BLaER1 (cell line): ENCODE measurements at regions not wholly inside any gene's neighbourhood (a gene's known extent, or its start where the extent isn't known, plus 50 kb on each side); places are given as distances from the start of the nearest gene placed in this dataset.
"Not testable (repeated sequence)": the region's sequence is repeated elsewhere in the genome, so short reads cannot be mapped to it uniquely, and the experiment has no call there.

Experiments used
- H3K27ac ChIP-seq: shearing (Covaris generic); formaldehyde crosslinking; 2 replicates; pipeline ENCODE4 v1.8.1; 2022
- H3K27me3 ChIP-seq: shearing (Covaris generic); formaldehyde crosslinking; 2 replicates; pipeline ENCODE4 v1.8.1; 2022
- H3K36me3 ChIP-seq: shearing (Covaris generic); formaldehyde crosslinking; 2 replicates; pipeline ENCODE4 v1.8.1; 2022
- H3K4me1 ChIP-seq: shearing (Covaris generic); formaldehyde crosslinking; 2 replicates; pipeline ENCODE4 v1.8.1; 2022
- H3K4me2 ChIP-seq: shearing (Covaris generic); formaldehyde crosslinking; 2 replicates; pipeline ENCODE4 v1.8.1; 2022
- H3K4me3 ChIP-seq: shearing (Covaris generic); formaldehyde crosslinking; 2 replicates; pipeline ENCODE4 v1.8.1; 2022
- H3K9ac ChIP-seq: shearing (Covaris generic); formaldehyde crosslinking; 2 replicates; pipeline ENCODE4 v1.8.1; 2022
- H3K9me3 ChIP-seq: shearing (Covaris generic); formaldehyde crosslinking; 2 replicates; pipeline ENCODE4 v1.8.1; 2022
- H4K20me1 ChIP-seq: shearing (Covaris generic); formaldehyde crosslinking; 2 replicates; pipeline ENCODE4 v1.8.1; 2022
- Cebpa-rat ChIP-seq: shearing (Covaris generic); IDR thresholded peaks from 2 replicates; pipeline ENCODE4 v1.8.1; 2022

DNA sequence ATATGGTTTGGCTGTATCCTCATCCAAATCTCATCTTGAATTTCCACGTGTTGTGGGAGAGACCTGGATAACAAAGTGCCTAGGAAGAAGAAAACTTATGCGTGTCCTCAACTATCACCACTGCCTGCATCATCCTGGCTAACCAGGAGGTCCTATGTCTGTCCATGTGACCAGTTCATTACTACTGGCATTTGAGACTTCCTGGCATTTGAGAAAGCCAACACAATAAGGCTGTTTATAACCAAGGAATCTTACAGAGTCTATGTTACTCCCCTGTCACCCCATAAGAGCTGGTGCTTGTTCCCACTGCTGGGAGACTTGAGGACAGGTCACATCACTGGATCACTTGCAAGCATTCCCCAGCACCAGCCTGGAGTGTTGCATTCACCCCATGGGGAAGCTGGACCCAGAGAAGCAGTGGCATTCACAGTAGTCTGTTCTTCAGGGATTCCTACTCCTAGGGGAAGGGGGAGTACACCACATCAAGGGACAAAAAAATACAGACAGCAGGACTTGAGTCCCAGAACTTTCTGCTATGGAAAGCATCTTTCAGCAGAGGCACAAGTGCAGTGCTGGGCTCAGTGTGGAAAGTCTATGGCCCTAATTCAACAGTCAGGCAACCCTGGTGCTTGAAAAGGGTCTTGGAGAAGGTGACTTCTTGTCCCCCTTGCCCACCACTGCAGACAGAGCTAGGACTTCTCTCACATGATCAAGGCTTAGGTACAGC, 717.1 kb downstream of the SEMA5A start:
- no peak overlapping the region for H3K27ac ChIP-seq
- H4K20me1 ChIP-seq = no peaks in the 10 kb centered on the region
- H3K36me3 ChIP-seq = no peaks in the 10 kb centered on the region
- H3K4me2 ChIP-seq = no peak overlapping the region
- no peak for TF ChIP-seq Cebpa-rat
- H3K4me1 ChIP-seq = no peaks in the 10 kb centered on the region
- H3K4me3 ChIP-seq = no peak overlapping the region
- H3K9me3 ChIP-seq = no peaks in the 10 kb centered on the region
- no peak overlapping the region for H3K9ac ChIP-seq
- no peaks in the 10 kb centered on the region for H3K27me3 ChIP-seq

DNA sequence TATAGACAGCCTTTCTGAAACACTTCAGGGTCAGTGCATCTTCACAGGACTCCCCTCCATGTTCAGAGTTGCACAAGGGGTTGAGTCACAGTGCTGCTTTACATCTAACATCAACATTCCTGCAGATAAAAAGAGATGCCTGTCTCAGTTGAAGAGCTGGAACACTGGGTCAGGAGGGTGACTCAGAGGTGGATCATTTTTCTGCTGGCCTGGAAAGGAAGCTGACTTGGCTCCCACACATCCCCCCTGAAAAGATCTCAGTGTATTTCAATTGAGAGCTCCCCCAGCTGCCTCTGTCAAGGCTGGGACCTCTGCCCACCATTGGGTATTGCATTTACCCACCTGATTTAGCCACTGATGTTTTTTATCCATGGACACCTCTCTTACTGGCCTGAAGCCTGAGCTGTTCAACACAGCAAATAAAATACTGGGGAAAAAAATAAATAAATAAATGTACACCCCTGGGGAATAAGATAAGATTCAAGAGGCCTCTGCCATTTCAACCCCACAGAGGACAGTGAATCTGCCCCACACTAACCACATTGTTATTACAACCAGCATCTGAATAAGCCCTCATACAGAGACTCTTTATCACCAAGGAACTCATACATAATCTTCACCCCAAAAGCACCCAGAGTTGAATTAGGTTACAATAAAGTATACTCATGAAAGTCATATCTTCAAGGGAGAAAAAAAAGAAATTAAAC, 716.4 kb downstream of the SEMA5A start:
- H3K4me2 ChIP-seq = no peak overlapping the region
- H3K9me3 ChIP-seq = no peaks in the 10 kb centered on the region
- H3K27ac ChIP-seq = no peak overlapping the region
- H3K27me3 ChIP-seq = no peaks in the 10 kb centered on the region
- no peak overlapping the region for H3K4me3 ChIP-seq
- H3K9ac ChIP-seq = no peak overlapping the region
- no peaks in the 10 kb centered on the region for H4K20me1 ChIP-seq
- H3K4me1 ChIP-seq = no peaks in the 10 kb centered on the region
- no peaks in the 10 kb centered on the region for H3K36me3 ChIP-seq
- TF ChIP-seq Cebpa-rat = no peak

DNA sequence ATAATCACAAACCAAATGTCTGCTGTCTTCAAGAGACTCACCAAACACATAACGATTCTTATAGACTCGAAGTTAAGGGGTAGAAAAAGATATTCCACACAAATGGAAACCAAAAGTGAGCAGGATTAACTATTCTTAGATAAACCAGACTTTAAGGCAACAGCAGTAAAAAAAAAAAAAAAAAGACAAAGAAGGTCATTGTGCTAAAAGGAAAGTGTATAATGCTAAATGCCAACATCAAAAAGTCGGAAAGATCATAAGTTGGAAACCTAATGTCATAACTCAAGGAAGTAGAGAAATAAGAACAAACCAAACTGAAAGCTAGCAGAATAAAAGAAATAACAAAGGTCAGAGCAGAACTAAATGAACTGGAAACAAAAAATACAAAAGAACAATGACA, 714.6 kb downstream of the SEMA5A start:
- no peaks in the 10 kb centered on the region for H4K20me1 ChIP-seq
- H3K4me2 ChIP-seq = no peak overlapping the region
- no peak for TF ChIP-seq Cebpa-rat
- no peaks in the 10 kb centered on the region for H3K36me3 ChIP-seq
- no peak overlapping the region for H3K27ac ChIP-seq
- no peaks in the 10 kb centered on the region for H3K4me1 ChIP-seq
- no peak overlapping the region for H3K9ac ChIP-seq
- no peaks in the 10 kb centered on the region for H3K9me3 ChIP-seq
- no peaks in the 10 kb centered on the region for H3K27me3 ChIP-seq
- H3K4me3 ChIP-seq = no peak overlapping the region

GRCh38 chr5:8831854-8832253, 714.0 kb downstream of the SEMA5A start:
- Histone ChIP-seq H3K4me2 (no peak overlapping the region), H3K9me3 (no peaks in the 10 kb centered on the region), H3K36me3 (no peaks in the 10 kb centered on the region), H3K9ac (no peak overlapping the region), H4K20me1 (no peaks in the 10 kb centered on the region), H3K4me1 (no peaks in the 10 kb centered on the region), H3K4me3 (no peak overlapping the region), H3K27me3 (no peaks in the 10 kb centered on the region), H3K27ac (no peak overlapping the region)
- no peak for TF ChIP-seq Cebpa-rat

- no peaks in the 10 kb centered on the region for H3K27me3 ChIP-seq
- H3K4me1 ChIP-seq = 0 out of 2 replicates have a peak, but pooled peaks cover 7% of the 10 kb centered on the region
- no peak overlapping the region for H3K9ac ChIP-seq
- no peaks in the 10 kb centered on the region for H3K36me3 ChIP-seq
- H4K20me1 ChIP-seq = no peaks in the 10 kb centered on the region
- no peak for TF ChIP-seq Cebpa-rat
- no peak overlapping the region for H3K4me3 ChIP-seq
- H3K4me2 ChIP-seq = no peak overlapping the region
- peaks cover 31% of the 10 kb centered on the region for H3K9me3 ChIP-seq
- no peak overlapping the region for H3K27ac ChIP-seq
Observed at GRCh38 chr5:8839361-8840055, 706.4 kb downstream of the SEMA5A start.

- Histone ChIP-seq H3K27ac (no peak overlapping the region), H3K9ac (no peak overlapping the region), H4K20me1 (no peaks in the 10 kb centered on the region), H3K4me1 (0 out of 2 replicates have a peak, but pooled peaks cover 7% of the 10 kb centered on the region), H3K9me3 (peaks cover 31% of the 10 kb centered on the region), H3K4me3 (no peak overlapping the region), H3K27me3 (no peaks in the 10 kb centered on the region), H3K4me2 (no peak overlapping the region), H3K36me3 (no peaks in the 10 kb centered on the region)
- no peak for TF ChIP-seq Cebpa-rat
Observed at GRCh38 chr5:8840237-8840636, 705.6 kb downstream of the SEMA5A start.

DNA sequence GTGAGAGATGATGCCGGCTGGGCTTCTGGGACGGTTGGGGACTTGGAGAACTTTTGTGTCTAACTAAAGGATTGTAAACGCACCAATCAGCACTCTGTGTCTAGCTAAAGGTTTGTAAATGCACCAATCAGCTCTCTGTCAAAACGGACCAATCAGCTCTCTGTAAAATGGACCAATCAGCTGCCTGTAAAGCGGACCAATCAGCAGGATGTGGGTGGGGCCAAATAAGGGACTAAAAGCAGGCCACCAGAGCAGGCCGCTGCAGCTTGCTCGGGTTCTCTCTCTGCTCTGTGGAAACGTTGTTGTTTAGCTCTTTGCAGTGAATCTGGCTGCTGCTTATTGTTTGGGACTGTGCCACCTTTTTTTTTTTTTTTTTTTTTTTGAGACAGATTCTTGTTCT, 705.1 kb downstream of the SEMA5A start:
- not testable (repeated sequence) for H3K4me2 ChIP-seq, H3K27ac ChIP-seq, H3K4me3 ChIP-seq, H3K9ac ChIP-seq, H3K4me1 ChIP-seq, H3K36me3 ChIP-seq, H4K20me1 ChIP-seq, H3K27me3 ChIP-seq
- peaks cover 31% of the 10 kb centered on the region for H3K9me3 ChIP-seq

- Histone ChIP-seq H3K9me3 (peaks cover 31% of the 10 kb centered on the region), H3K4me1 (0 out of 2 replicates have a peak, but pooled peaks cover 7% of the 10 kb centered on the region), H3K27ac (no peak overlapping the region), H3K9ac (no peak overlapping the region), H3K4me3 (no peak overlapping the region), H3K27me3 (no peaks in the 10 kb centered on the region), H3K36me3 (no peaks in the 10 kb centered on the region), H3K4me2 (no peak overlapping the region), H4K20me1 (no peaks in the 10 kb centered on the region)
- no peak for TF ChIP-seq Cebpa-rat
Observed at GRCh38 chr5:8842971-8843551, 702.8 kb downstream of the SEMA5A start.

DNA sequence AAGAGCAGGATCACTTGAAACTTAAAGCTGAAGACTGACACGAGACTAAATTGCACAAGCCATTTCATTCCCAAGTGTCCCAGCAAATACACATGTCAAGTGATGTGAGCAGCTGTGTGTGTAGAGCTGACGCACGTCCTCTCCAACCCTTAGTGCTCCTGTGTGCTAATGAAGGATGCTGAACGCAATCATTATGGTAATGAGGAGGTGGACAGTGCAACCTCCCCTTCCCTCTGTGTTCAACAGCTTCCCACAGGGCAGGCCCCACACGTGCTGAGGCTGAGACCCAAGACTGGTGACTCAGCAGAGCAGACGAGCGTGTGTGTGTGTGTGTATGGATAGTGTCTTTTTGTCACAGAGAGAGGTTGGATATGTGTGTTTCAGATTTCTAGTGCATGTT, 702.1 kb downstream of the SEMA5A start:
- no peak overlapping the region for H3K27ac ChIP-seq
- no peaks in the 10 kb centered on the region for H3K36me3 ChIP-seq
- no peaks in the 10 kb centered on the region for H3K27me3 ChIP-seq
- no peak overlapping the region for H3K9ac ChIP-seq
- H3K9me3 ChIP-seq = peaks cover 31% of the 10 kb centered on the region
- no peak overlapping the region for H3K4me2 ChIP-seq
- no peak for TF ChIP-seq Cebpa-rat
- H4K20me1 ChIP-seq = no peaks in the 10 kb centered on the region
- H3K4me1 ChIP-seq = 0 out of 2 replicates have a peak, but pooled peaks cover under 1% of the 10 kb centered on the region
- no peak overlapping the region for H3K4me3 ChIP-seq

- no peak for TF ChIP-seq Cebpa-rat
Observed at GRCh38 chr5:8844206-8844605, 701.7 kb downstream of the SEMA5A start.

More at GRCh38 chr5:8844206-8844605, 701.7 kb downstream of the SEMA5A start:
- no peak overlapping the region for H3K4me2 ChIP-seq
- H3K9me3 ChIP-seq = peaks cover 30% of the 10 kb centered on the region
- H4K20me1 ChIP-seq = no peaks in the 10 kb centered on the region
- no peak overlapping the region for H3K9ac ChIP-seq
- no peak overlapping the region for H3K4me3 ChIP-seq
- H3K4me1 ChIP-seq = peaks cover under 1% of the 10 kb centered on the region; the same call in 1 of the 2 replicates
- no peak overlapping the region for H3K27ac ChIP-seq
- H3K36me3 ChIP-seq = no peaks in the 10 kb centered on the region
- H3K27me3 ChIP-seq = no peaks in the 10 kb centered on the region
